ENCODE measurements at regions not wholly inside any gene's neighbourhood (a gene's known extent, or its start where the extent isn't known, plus 50 kb on each side); places are given as distances from the start of the nearest gene placed in this dataset.
"Not testable (repeated sequence)": the region's sequence is repeated elsewhere in the genome, so short reads cannot be mapped to it uniquely, and the experiment has no call there.

- no peak for DNase-seq
These were observed 62.4 kb downstream of the CRYBB2 start for GRCh38 chr22:25281675-25282345.

GRCh38 chr22:25282346-25282670 lies 62.9 kb downstream of the CRYBB2 start:
- DNase-seq, result no peak

DNA sequence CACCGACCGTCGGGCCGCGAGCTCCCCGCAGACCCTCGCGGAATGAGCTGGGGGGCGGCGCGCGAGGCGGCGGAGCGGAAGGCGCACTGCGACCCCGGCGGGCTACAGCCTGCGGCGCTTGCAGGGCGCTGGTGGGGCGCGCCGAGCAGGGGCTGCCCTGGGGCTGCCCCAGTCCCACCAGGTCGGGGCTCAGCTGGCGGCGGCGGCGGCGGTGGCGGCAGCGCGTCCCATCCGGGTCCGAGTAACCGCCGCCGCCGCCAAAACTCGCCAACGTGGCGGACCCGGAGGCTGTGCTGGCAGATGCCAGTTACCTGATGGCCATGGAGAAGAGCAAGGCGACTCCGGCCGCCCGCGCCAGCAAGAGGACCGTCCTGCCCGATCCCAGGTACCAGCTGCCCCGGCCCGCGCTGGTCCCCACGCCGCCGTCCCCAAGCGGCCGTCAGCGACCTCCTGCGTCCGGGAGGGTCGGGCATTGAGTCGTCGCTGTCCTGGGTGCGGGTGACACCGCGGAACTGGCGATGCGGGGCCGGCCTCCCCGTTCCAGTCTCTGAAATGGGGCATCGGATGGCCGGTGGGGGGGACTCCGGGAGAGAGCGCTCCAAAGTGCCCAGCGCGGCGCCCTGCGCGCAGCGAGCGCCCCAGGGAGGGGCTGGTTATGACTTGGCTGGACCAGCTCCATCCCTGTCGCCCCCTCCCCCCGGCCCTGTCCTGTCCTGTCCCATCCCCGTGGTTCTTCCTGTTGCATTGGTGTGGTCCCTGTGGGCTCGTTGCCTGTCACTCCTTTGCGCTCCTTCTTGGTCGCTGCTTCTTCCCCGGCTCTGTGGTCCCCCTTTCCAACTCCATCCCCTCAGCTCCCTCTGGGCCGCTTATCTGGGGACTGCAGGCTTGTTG lies 63.5 kb downstream of the CRYBB2 start:
- DNase-seq, result no peak

DNA sequence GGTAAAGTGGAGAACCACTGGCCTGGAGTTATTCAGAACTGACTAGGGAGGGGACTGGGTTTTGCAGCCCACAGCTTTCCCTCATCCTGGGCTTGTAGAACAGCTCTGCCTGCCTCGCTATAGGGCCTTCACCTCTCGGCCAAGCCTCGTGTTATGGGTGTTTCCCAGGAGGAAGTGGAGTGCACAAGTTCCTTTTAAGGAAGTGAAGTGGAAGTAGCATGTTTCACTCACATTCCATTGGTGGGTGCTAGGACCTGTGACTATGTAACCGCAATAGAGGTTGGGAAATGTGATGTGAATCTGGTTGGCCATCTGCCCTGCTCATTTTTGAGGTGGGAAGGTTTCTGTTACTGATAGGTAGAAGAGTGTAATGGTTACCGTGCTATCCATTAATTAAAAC lies 69.0 kb downstream of the CRYBB2 start:
- not testable (repeated sequence) for DNase-seq

DNA sequence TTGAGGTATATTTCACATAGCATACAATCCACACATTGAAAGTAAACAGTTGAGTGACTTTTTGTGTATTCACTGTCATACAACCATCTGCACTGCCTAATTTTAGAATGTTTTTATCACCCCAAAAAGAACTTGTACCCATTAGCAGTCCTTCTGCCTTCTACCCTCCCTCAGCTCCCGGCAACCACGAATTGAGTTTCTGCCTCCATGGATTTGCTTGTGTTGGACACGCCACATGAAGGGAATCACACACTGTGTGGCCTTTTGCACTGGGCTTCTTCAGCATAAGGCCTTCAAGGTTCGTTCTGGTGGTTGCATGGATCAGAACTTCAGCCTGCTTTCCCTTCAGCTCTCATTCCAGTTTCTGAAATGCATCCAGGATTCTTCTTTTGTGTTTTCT lies 82.5 kb downstream of the CRYBB2 start:
- not testable (repeated sequence) for DNase-seq

DNA sequence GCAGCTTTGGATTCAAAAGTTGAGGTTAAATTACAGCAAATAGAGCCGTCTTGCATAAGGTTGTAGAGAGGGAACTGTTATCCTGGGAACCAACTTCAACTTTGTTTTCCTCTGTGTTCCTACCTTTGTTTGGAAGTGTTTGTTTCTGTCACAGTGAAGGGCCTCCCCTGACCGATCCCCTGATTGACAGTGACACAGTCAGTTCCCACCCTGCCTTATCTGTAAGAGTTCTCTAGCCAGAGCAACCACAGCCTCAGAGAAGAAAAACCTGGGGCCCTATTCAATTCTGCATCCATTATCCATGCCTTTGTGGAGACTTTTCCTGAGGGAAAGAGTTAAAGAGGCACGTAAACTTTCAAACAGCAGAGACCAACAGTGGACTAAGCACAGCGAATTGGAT lies 90.1 kb downstream of the CRYBB2 start:
- not testable (repeated sequence) for DNase-seq

- not testable (repeated sequence) for DNase-seq
These were observed 92.5 kb downstream of the CRYBB2 start for GRCh38 chr22:25311924-25312323.

- DNase-seq, result no peak
These were observed 98.8 kb downstream of the CRYBB2 start for GRCh38 chr22:25318081-25318823.

DNA sequence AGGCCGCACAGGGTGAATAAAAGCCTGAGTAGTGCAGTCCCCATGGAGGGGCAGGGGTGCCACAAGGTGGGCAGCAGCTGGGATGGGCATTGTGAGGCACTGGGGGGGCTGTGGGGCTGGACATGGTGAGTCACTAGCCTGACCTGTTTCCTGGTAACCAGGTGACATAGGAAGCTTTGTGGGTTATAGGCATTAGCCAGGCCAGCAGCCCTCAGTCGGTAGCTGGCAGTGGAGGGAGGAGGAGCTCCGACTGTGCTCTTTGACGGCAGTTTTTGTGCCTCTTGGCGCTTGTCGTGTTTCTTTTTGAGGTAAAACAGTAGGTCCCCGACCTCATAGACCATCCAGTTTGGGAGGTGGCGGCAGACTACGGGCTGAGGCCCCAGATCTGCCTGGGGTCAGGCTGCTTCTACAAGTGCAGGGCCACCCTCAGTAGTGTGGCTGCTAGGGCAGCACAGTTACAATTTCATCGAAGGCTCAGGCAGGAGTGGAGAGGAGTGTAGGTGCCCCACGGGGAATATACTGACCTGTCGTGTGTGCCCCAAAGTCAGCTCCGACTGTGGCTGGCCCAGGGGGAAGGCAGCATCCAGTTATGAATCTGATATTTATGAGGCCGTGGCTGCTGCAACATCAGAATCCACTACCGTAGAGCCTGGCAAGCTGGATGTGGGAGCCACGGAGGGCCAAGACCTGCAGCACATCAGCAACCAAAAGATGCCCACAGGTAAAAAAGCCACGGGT lies 107.7 kb downstream of the CRYBB2 start:
- no peak for DNase-seq

GRCh38 chr22:25331050-25331449 lies 111.6 kb downstream of the CRYBB2 start:
- no peak for DNase-seq

- DNase-seq, result not testable (repeated sequence)
These were observed 112.5 kb downstream of the CRYBB2 start for GRCh38 chr22:25331911-25332310.

DNA sequence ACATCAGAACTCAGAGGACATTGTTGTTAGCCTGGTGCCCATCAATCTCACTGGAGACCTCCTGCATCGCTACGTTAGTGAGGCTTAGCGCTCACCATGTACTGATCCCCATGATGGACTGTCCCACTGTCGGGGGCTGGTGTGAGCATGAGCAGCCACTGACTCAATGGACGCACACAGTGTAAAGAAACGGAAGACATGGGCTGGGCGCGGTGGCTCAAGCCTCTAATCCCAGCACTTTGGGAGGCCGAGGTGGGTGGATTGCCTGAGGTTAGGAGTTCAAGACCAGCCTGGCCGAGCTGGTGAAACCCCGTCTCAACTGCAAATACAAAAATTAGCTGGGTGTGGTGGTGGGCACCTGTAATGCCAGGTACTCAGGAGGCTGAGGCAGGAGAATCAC lies 112.9 kb downstream of the CRYBB2 start:
- no peak for DNase-seq

DNA sequence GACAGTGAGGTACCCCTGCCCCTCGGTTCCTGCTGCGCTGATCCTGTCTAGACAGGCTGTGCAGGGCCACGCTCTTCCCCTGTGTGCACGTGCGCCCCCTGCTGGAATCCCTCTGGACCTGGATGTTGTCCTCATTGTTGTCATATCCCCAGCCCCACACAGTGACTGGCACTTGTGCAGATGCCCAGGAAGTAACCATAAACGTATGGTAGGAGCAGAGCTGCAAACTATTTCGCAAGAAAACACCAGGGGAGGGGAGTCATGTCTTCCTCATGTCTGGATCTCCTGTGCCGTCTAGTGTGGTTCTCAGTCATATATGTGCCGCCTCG lies 114.7 kb downstream of the CRYBB2 start:
- DNase-seq, result no peak

- not testable (repeated sequence) for DNase-seq
These were observed 115.2 kb downstream of the CRYBB2 start for GRCh38 chr22:25334631-25335030.

- DNase-seq, result not testable (repeated sequence)
These were observed 115.8 kb downstream of the CRYBB2 start for GRCh38 chr22:25335276-25335675.

GRCh38 chr22:25340536-25340935 lies 121.1 kb downstream of the CRYBB2 start:
- DNase-seq, result not testable (repeated sequence)

GRCh38 chr22:25344366-25344765 lies 124.9 kb downstream of the CRYBB2 start:
- DNase-seq, result not testable (repeated sequence)

DNA sequence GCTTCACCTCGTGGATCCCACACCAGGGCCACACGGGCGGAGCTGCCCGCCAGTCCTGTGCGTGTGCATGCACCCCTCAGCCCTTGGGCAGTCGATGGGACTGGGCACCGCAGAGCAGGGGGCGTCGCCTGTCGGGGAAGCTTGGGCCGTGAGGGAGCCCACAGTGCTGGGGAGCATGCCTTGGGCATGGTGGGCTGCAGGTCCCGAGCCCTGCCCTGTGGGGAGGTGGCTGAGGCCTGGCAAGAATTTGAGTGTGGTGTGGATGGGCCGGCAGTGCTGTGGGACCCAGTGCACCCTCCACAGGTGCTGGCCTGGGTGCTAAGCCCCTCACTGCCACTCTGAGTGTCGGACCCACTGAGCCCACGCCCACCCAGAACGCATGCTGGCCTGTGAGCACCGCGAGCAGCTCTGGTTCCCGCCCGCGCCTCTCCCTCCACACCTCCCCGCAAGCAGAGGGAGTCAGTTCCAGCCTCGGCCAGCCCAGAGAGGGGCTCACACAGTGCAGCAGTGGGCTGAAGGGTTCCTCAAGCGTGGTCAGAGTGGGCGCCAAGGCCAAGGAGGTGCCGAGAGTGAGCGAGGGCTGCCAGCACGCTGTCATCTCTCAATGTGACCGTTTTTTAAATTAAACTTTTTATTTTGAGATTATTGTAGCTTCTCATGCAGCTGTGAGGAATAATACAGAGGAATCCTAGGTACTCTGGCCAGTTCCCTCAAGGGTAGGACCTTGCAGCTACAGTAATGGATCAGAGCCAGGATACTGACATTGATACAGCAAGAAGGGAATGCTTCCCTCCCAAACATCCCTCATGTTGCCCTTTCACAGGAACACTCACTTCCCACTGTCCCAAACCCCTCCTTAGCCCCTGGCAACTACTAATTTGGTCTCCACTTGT lies 127.7 kb downstream of the CRYBB2 start:
- DNase-seq, result no peak

DNA sequence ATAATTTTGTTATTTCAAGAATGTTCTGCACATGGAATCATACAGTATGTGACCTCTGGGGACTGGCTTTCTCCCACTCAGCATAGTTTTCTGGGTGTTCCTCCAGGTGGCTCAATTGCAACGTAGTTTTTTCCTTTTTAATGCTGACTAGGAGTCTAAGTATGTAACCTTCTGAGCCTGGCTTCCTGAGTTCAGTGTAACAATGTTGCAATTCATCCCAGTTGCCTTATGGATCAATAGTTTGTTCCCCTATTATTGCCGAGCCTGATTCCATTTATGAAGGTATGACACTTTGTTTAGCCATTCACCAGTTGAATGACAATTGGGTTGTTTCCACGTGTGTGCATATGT lies 128.3 kb downstream of the CRYBB2 start:
- no peak for DNase-seq

DNA sequence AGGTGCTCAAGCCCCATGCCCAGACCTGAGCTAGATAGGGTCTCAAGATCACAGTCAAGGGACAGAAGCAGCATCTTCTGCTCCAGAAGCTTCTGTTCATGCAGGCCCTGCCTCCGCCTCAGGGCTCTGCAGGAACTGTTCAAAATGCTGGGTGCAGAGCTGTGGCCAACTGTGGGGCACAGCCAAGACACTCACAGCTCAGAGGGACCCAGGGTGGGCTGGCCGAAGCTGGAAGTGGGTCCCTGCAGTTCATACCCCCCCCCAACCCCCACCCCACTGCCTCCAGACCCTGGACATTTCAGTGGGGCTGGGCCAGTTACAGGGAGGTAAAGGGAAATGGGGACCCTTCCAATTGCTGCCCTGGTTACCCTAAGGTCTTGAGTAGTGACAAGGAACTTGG lies 129.0 kb downstream of the CRYBB2 start:
- DNase-seq, result no peak

DNA sequence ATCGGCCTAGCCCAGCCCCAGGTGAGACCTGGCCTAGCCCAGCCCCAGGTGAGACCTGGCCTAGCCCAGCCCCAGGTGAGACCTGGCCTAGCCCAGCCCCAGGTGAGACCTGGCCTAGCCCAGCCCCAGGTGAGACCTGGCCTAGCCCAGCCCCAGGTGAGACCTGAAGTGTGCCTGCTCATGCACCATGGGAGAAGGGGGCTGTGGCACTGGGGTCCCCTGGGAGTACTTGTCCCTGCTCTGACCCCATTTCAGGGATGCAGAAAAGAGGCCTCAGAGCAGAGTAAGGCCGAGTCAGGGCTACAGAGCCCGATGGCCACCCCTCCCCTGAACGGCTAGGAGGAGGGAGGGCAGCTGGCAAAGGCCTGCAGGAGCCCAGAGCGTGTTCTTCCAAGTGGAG lies 129.6 kb downstream of the CRYBB2 start:
- DNase-seq, result not testable (repeated sequence)

- DNase-seq, result no peak
These were observed 131.1 kb downstream of the CRYBB2 start for GRCh38 chr22:25350551-25350971.
